ENCODE measurements at regions not wholly inside any gene's neighbourhood (a gene's known extent, or its start where the extent isn't known, plus 50 kb on each side); places are given as distances from the start of the nearest gene placed in this dataset.

GRCh38 chr4:18666322-18666721 is 644.8 kb upstream of the LCORL start:
- ATAC-seq, result no peak
- TF ChIP-seq ZC3H10 (CRISPR knock-in tag; IDR thresholded peaks at IDR 0.05) (no peak), ZNF565 (CRISPR knock-in tag; conservative IDR thresholded peaks at IDR 0.05; ENCODE audit: low read depth) (no peak), SNAI2 (CRISPR knock-in tag; IDR thresholded peaks at IDR 0.05) (no peak), ZFP30 (CRISPR knock-in tag; IDR thresholded peaks at IDR 0.05) (no peak), PPARA (CRISPR knock-in tag; IDR thresholded peaks at IDR 0.05; ENCODE audit: borderline replicate concordance) (no peak), POU6F1 (CRISPR knock-in tag; IDR thresholded peaks at IDR 0.05; ENCODE audit: borderline replicate concordance, low read depth) (no peak), TOX (CRISPR knock-in tag; IDR thresholded peaks at IDR 0.05; ENCODE audit: borderline replicate concordance) (no peak), ZNF70 (CRISPR knock-in tag; IDR thresholded peaks at IDR 0.05) (no peak), BACH2 (CRISPR knock-in tag; IDR thresholded peaks at IDR 0.05; ENCODE audit: borderline replicate concordance) (no peak), CSRNP3 (CRISPR knock-in tag; IDR thresholded peaks at IDR 0.05) (no peak), CREB5 (CRISPR knock-in tag; IDR thresholded peaks at IDR 0.05; ENCODE audit: low read depth) (no peak), PATZ1 (CRISPR knock-in tag; IDR thresholded peaks at IDR 0.05; ENCODE audit: borderline replicate concordance) (no peak), ZFP3 (CRISPR knock-in tag; IDR thresholded peaks at IDR 0.05) (no peak), ISL1 (CRISPR knock-in tag; IDR thresholded peaks at IDR 0.05) (no peak), ESRRG (CRISPR knock-in tag; IDR thresholded peaks at IDR 0.05) (no peak)
- TF ChIP-seq, protein P1, sequence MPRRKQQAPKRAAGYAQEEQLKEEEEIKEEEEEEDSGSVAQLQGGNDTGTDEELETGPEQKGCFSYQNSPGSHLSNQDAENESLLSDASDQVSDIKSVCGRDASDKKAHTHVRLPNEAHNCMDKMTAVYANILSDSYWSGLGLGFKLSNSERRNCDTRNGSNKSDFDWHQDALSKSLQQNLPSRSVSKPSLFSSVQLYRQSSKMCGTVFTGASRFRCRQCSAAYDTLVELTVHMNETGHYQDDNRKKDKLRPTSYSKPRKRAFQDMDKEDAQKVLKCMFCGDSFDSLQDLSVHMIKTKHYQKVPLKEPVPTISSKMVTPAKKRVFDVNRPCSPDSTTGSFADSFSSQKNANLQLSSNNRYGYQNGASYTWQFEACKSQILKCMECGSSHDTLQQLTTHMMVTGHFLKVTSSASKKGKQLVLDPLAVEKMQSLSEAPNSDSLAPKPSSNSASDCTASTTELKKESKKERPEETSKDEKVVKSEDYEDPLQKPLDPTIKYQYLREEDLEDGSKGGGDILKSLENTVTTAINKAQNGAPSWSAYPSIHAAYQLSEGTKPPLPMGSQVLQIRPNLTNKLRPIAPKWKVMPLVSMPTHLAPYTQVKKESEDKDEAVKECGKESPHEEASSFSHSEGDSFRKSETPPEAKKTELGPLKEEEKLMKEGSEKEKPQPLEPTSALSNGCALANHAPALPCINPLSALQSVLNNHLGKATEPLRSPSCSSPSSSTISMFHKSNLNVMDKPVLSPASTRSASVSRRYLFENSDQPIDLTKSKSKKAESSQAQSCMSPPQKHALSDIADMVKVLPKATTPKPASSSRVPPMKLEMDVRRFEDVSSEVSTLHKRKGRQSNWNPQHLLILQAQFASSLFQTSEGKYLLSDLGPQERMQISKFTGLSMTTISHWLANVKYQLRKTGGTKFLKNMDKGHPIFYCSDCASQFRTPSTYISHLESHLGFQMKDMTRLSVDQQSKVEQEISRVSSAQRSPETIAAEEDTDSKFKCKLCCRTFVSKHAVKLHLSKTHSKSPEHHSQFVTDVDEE (CRISPR knock-in tag; IDR thresholded peaks at IDR 0.05), result no peak

- ATAC-seq, result no peak
- TF ChIP-seq ZNF565 (CRISPR knock-in tag; conservative IDR thresholded peaks at IDR 0.05; ENCODE audit: low read depth) (no peak), GLIS3 (CRISPR knock-in tag; IDR thresholded peaks at IDR 0.05) (no peak), POU6F1 (CRISPR knock-in tag; IDR thresholded peaks at IDR 0.05; ENCODE audit: borderline replicate concordance, low read depth) (no peak)
Observed at GRCh38 chr4:18664171-18664570, 642.6 kb upstream of the LCORL start.

DNA sequence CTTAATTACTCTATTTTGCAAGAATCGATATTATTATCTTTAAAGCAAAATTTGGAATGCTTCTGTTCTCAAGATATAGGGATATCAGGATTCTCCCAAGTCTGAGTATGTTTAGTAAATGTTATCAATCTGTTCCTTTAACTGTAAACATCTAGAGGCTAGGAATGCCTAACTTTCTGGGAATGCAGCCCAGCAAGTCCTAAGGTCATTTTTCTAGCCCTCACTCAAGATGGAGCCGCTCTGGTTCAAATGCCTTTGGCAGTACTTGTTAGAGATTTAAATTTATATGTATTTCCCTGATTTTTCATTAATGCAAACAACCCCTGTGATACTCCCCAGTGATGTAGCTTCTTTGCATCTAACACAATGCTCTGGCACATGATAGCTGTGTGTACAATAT is 623.8 kb upstream of the LCORL start:
- ATAC-seq, result no peak
- TF ChIP-seq PPARA (CRISPR knock-in tag; IDR thresholded peaks at IDR 0.05; ENCODE audit: borderline replicate concordance) (no peak), ZFP3 (CRISPR knock-in tag; IDR thresholded peaks at IDR 0.05) (no peak), ZNF70 (CRISPR knock-in tag; IDR thresholded peaks at IDR 0.05) (no peak), ZNF565 (CRISPR knock-in tag; conservative IDR thresholded peaks at IDR 0.05; ENCODE audit: low read depth) (no peak), ZFP30 (CRISPR knock-in tag; IDR thresholded peaks at IDR 0.05) (no peak), ZNF8 (CRISPR knock-in tag; IDR thresholded peaks at IDR 0.05) (no peak), SNAI2 (CRISPR knock-in tag; IDR thresholded peaks at IDR 0.05) (no peak), BACH2 (CRISPR knock-in tag; IDR thresholded peaks at IDR 0.05; ENCODE audit: borderline replicate concordance) (no peak), CSRNP3 (CRISPR knock-in tag; IDR thresholded peaks at IDR 0.05) (no peak), ZC3H10 (CRISPR knock-in tag; IDR thresholded peaks at IDR 0.05) (no peak), POU6F1 (CRISPR knock-in tag; IDR thresholded peaks at IDR 0.05; ENCODE audit: borderline replicate concordance, low read depth) (no peak), CSDC2 (CRISPR knock-in tag; IDR thresholded peaks at IDR 0.05) (no peak), RARB (CRISPR knock-in tag; IDR thresholded peaks at IDR 0.05) (no peak)

Data from SK-N-SH treated with all-trans-retinoic acid at 6 μM for 48 hours (cell line).